T-helper 2 cell treated with Interferon-gamma antibody and Interleukin-4, amounts not matched to agents 5 μg/mL and 100 μg/mL, for 36 hours (primary cell): ENCODE measurements at regions not wholly inside any gene's neighbourhood (a gene's known extent, or its start where the extent isn't known, plus 50 kb on each side); places are given as distances from the start of the nearest gene placed in this dataset.

Source experiments
- DNase-seq: peaks from one replicate; pipeline ENCODE4 v3.0.0; 2021; ENCODE audit warnings: low spot score
- H3K27ac Mint-ChIP-seq: one replicate; pipeline ENCODE4 v1.8.0; 2021; ENCODE audit warnings: mild to moderate bottlenecking, mixed read lengths
- H3K27me3 Mint-ChIP-seq: one replicate; pipeline ENCODE4 v1.8.0; 2021; ENCODE audit warnings: low read depth, mixed read lengths
- H3K36me3 Mint-ChIP-seq: one replicate; pipeline ENCODE4 v1.8.0; 2021; ENCODE audit warnings: low read depth, mixed read lengths
- H3K4me1 Mint-ChIP-seq: one replicate; pipeline ENCODE4 v1.8.0; 2021; ENCODE audit warnings: low read depth, mixed read lengths
- H3K4me3 Mint-ChIP-seq: one replicate; pipeline ENCODE4 v1.8.0; 2022; ENCODE audit warnings: mild to moderate bottlenecking, moderate library complexity, mixed read lengths
- H3K9me3 Mint-ChIP-seq: one replicate; pipeline ENCODE4 v1.8.0; 2021; ENCODE audit warnings: mixed read lengths

DNA sequence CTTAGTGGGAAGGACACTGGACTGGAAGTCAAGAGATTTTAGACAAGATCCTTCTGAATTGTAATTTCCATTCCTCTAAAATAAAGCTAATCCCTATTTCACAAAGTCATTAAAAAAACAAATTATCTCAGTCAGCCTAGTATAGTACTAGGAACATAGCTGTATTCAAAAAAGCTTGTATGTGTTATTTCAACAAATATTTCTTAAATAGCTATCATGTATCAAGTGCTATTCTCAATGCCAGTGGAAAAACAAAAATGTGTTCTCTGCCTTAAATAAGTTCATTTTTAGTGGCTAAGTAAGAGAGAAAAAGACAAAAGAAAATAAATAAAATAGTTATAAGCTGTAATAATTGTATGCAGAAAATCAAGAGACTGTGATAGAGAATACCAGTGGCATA is 541.8 kb upstream of the CDH2 start:
- Mint-ChIP-seq H3K4me1 (no peaks in the 10 kb centered on the region), H3K9me3 (peaks cover 13% of the 10 kb centered on the region), H3K4me3 (no peak overlapping the region), H3K27me3 (no peaks in the 10 kb centered on the region), H3K36me3 (no peaks in the 10 kb centered on the region), H3K27ac (no peak overlapping the region)
- no peak for DNase-seq

DNA sequence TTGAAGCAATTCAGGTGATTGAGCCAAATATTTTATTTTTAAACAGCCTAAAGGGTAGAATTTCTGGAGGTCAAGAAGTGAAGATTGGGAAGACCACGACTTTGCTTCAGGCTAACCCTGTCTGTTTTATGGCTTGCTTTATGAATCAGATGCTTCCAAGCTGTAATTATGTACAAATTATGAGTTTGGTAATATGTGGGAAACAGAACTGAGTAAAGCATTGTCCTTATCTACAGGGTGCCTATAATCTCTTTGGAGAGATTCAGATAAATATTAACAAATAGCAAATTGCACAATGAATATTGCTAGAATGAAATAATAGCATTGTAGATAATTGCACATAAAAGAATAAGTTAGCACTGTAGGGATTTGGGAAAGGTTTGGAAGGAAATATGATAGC is 539.4 kb upstream of the CDH2 start:
- DNase-seq: no peak
- no peaks in the 10 kb centered on the region for H3K36me3 Mint-ChIP-seq
- no peak overlapping the region for H3K27ac Mint-ChIP-seq

DNA sequence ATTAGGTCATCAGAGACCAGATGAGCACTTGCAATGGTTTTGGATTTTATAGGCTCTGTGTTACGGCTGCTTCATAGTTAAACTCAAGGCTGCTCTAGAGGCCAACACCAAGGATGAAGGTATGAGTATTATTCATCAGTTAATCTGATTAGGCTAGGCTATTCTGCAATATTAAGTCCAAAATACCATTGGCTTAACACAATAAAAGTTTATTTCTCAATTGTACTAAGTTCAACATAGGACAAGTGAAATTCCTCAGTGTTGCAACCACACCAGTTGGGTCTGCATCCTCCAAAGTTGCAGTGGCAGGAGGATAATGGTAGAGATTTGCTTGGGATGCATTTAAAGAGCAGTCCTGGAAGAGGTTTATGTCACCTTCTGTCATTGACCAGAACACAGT is 538.3 kb upstream of the CDH2 start:
- H3K27me3 Mint-ChIP-seq: no peaks in the 10 kb centered on the region
- no peak for DNase-seq
- no peaks in the 10 kb centered on the region for H3K4me1 Mint-ChIP-seq
- H3K27ac Mint-ChIP-seq: no peak overlapping the region
- no peaks in the 10 kb centered on the region for H3K36me3 Mint-ChIP-seq
- H3K9me3 Mint-ChIP-seq: peaks cover 4% of the 10 kb centered on the region
- no peak overlapping the region for H3K4me3 Mint-ChIP-seq

More for the DNA sequence above, 539.4 kb upstream of the CDH2 start:
- H3K4me3 Mint-ChIP-seq: no peak overlapping the region
- H3K4me1 Mint-ChIP-seq: no peaks in the 10 kb centered on the region
- no peaks in the 10 kb centered on the region for H3K27me3 Mint-ChIP-seq
- peaks cover 7% of the 10 kb centered on the region for H3K9me3 Mint-ChIP-seq

DNA sequence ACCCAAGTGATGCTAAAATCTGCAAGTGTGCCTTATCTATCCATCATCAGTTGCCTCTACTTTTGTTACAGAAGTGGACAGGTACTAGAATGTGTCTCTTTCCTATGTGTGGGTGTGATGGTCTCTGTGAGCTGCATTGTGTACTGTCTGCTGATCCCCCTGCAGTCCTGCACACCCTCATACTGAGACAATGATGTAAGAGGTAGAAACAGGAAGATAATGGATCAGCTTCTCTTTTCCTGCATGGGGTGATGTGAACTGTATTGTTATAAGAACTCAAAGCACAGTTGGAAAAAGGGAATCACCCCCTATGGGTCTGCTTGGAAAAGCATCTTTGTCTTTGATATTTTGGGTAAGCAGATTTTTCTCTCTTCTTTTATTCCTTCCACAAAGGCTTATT is 537.6 kb upstream of the CDH2 start:
- no peak for DNase-seq
- Mint-ChIP-seq H3K4me1 (no peaks in the 10 kb centered on the region), H3K27ac (no peak overlapping the region), H3K4me3 (no peak overlapping the region), H3K9me3 (peaks cover 4% of the 10 kb centered on the region), H3K36me3 (no peaks in the 10 kb centered on the region), H3K27me3 (no peaks in the 10 kb centered on the region)

DNA sequence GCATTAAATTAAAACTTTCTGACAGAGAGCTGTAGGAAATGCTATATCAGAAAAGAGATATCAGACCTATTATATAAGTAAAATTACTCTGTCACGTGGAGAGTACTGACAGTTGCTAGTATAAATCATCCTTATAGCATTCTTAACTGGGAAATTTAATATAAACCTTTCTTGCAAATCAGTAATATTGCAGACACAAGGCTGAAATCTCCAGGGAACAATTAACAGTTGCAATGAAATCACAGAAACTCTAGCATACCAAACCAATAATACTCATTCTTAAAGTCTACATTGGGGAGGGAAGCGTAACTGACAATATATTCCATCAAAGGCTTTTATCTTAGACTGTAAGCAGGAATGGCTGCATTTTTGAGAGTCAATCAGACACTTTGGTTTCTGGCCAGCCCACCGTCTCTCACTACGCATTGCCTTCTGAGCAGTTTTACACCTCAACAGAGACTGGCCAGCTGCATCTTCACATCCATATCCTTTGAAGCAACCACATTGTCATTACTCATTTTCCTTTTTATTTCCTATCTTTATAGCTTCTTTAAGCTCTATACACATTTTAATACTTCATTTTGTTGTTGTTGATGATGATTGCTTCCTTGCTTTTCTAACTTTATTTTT is 536.0 kb upstream of the CDH2 start:
- H3K4me1 Mint-ChIP-seq: no peaks in the 10 kb centered on the region

DNA sequence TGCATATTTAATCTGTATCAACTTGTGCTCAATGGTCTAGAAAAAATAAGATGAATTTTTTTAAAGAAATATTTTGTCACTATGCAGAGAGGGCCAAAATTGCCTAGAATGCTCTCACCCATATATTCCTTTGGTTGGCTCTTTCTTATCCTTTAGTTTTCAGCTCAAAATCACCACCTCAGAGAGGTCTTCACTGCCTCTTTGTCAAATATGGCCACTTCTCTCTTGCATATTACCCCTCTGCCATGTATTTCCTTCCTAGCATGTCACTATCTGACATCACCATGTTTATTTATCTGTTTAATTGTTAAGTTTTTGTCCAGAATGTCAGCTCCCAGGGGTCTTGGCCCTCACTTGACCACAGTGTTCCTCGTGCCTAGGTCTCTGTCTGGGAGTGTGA is 535.2 kb upstream of the CDH2 start:
- H3K4me3 Mint-ChIP-seq: no peak overlapping the region
- no peaks in the 10 kb centered on the region for H3K27me3 Mint-ChIP-seq
- H3K27ac Mint-ChIP-seq: no peak overlapping the region
- H3K36me3 Mint-ChIP-seq: no peaks in the 10 kb centered on the region
- no peaks in the 10 kb centered on the region for H3K4me1 Mint-ChIP-seq
- H3K9me3 Mint-ChIP-seq: peaks cover 8% of the 10 kb centered on the region
- no peak for DNase-seq

More for the DNA sequence above, 536.0 kb upstream of the CDH2 start:
- H3K36me3 Mint-ChIP-seq: no peaks in the 10 kb centered on the region
- H3K27me3 Mint-ChIP-seq: no peaks in the 10 kb centered on the region
- no peak for DNase-seq
- peaks cover 8% of the 10 kb centered on the region for H3K9me3 Mint-ChIP-seq
- no peak overlapping the region for H3K4me3 Mint-ChIP-seq
- no peak overlapping the region for H3K27ac Mint-ChIP-seq

DNA sequence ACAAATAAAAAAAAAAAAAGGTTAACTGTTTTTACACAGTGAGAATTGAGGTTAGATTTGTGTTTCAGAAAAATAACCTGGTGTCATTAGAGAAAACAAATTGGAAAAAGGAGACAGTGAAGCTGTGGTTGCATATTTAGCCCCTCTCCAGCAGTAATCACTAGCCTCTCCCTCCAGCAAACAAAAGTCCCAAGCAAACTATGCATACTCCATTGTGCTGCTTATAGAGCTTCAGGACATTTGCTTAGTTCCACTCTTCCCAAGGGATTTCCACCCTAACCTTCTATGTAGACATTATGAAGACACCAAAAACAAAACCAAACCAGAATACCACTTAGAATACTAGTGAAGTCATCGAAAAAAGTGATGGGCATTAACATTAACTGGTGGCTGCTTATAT is 534.2 kb upstream of the CDH2 start:
- Mint-ChIP-seq H3K27me3 (no peaks in the 10 kb centered on the region), H3K4me1 (no peaks in the 10 kb centered on the region), H3K36me3 (no peaks in the 10 kb centered on the region), H3K9me3 (peaks cover 8% of the 10 kb centered on the region), H3K27ac (no peak overlapping the region), H3K4me3 (no peak overlapping the region)
- DNase-seq: no peak

DNA sequence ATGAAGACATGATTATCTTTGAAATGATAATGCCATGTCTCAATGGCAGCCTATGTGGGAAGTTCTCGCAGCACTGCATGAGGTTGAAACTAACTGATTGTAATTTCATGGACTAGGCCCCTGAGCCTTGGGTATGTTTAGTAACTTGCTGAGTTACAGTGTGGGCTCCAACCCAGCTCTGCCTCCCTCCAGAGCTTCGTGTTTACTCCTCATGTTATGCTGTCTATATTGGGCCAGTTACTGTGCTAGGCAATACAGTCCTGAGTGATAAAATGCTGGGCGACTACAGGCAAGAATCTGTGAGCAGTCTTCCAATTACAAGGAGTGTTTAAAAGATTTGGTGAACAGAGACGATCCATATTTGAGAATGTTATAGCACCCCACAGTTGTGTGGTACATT is 530.1 kb upstream of the CDH2 start:
- no peaks in the 10 kb centered on the region for H3K4me1 Mint-ChIP-seq
- H3K27me3 Mint-ChIP-seq: no peaks in the 10 kb centered on the region
- H3K36me3 Mint-ChIP-seq: no peaks in the 10 kb centered on the region
- DNase-seq: no peak
- peaks cover 8% of the 10 kb centered on the region for H3K9me3 Mint-ChIP-seq
- H3K4me3 Mint-ChIP-seq: no peak overlapping the region
- H3K27ac Mint-ChIP-seq: no peak overlapping the region

DNA sequence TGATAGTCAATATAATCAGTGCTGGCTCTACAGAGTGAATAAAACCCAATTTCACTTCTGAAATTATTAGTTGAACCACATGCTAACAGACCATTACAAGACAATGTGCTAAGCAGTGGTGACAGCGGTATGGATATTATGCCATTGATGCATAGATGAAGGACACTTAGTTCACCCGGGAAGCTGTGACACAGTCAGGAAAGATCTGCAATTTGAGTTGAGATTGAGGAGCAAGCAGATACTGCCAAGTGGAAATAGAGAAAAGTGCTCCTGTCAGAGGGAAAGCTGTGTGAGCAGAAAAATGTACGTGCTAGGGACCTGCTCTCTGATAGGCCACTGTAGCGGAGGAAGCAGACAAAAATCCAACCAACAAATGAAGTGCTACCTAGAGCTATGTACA is 529.5 kb upstream of the CDH2 start:
- no peak overlapping the region for H3K27ac Mint-ChIP-seq
- no peaks in the 10 kb centered on the region for H3K27me3 Mint-ChIP-seq
- no peaks in the 10 kb centered on the region for H3K4me1 Mint-ChIP-seq
- H3K36me3 Mint-ChIP-seq: no peaks in the 10 kb centered on the region
- H3K4me3 Mint-ChIP-seq: no peak overlapping the region
- peaks cover 8% of the 10 kb centered on the region for H3K9me3 Mint-ChIP-seq
- DNase-seq: no peak

DNA sequence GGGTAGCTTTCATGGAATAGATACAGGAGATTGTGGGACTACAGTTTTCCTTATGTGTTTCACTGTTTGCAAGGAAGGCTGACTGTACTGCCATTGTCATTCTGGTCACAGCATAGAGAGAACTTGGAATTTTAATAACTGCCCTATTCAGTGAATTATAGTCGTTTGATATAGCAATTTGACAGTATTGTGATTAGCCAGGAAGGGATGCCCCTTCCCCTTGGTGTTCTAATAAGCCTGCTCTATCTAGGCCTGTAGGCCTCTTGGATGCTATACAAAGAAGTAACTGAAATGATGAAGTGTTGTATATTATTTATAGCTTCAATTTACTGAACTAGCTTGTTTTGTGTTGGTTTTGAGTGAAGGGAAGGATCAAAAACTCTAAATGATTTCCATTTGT is 528.6 kb upstream of the CDH2 start:
- Mint-ChIP-seq H3K27ac (no peak overlapping the region), H3K9me3 (peaks cover 13% of the 10 kb centered on the region), H3K4me1 (no peaks in the 10 kb centered on the region), H3K4me3 (no peak overlapping the region), H3K27me3 (no peaks in the 10 kb centered on the region), H3K36me3 (no peaks in the 10 kb centered on the region)
- no peak for DNase-seq

DNA sequence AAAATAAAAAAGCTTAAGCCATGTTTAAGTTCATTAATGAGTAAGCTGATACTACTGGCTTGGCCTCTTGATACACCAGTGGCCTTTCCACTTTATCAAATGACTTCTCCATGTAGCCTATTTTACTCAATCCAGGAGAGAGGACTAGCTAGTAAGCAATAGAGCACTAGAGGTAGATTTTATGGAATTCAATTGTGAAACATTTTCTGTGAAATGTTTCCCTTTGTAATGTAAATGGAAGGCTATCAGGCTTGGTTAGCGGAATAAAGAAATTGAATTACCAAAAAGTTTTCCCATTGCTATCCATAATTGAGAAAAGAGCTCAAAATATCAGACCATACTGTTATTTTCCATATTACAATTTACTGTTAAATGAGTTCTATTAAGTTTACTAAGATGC is 515.4 kb upstream of the CDH2 start:
- DNase-seq: no peak
- Mint-ChIP-seq H3K9me3 (peaks cover 29% of the 10 kb centered on the region), H3K4me3 (no peak overlapping the region), H3K4me1 (no peaks in the 10 kb centered on the region), H3K36me3 (no peaks in the 10 kb centered on the region), H3K27ac (no peak overlapping the region), H3K27me3 (no peaks in the 10 kb centered on the region)

DNA sequence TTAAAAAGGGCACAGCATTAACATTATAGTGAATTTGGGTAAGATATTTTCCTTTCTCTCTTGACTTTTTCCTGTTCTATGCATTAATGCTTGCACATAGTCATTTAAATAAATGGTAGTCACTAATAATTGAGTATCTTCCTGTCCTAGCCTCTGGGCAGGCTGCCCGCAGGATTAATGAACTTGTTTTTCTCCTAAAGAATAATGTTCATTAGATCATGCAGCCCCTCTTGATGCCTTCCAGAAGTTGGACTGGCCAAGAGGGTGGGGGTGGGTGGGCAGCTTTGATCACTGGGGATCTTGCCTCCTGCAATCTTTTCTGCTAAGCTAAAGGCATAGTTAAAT is 514.5 kb upstream of the CDH2 start:
- Mint-ChIP-seq H3K4me1 (no peaks in the 10 kb centered on the region), H3K4me3 (no peak overlapping the region), H3K27ac (no peak overlapping the region), H3K9me3 (peaks cover 26% of the 10 kb centered on the region), H3K36me3 (no peaks in the 10 kb centered on the region), H3K27me3 (no peaks in the 10 kb centered on the region)
- no peak for DNase-seq

DNA sequence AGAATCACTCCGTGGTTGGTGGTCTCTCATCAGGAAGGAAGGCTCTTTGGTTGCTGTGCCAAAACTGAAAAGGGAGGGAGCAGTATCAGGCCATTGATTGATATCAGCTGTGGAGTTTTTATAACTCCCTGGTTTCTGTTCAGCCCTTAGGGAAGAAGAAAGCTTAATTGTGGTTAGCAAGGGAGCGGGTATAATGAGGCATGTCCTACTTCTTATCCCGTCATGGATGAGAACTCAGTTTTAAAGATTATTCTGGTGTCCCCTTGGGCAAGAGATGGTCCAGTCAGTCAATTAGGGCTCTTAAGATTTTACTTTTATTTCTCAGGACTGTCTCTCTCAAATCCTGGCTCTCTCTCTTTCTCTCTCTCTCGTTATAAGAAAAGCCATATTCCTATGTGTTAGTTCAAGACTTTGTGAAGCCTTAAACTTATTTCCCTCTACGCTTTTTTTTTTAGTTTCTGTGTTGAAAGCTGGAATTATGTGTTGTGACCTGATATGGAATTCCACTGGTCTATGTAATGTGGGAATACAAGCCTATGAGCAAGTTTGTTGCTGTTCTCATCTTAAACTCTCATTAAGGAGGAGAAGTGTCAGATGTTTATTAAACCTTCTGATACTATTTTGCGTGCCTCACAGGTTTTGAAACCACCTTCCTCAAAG is 514.0 kb upstream of the CDH2 start:
- Mint-ChIP-seq H3K4me3 (no peak overlapping the region), H3K4me1 (no peaks in the 10 kb centered on the region), H3K27ac (no peak overlapping the region), H3K27me3 (no peaks in the 10 kb centered on the region), H3K36me3 (no peaks in the 10 kb centered on the region), H3K9me3 (peaks cover 26% of the 10 kb centered on the region)
- no peak for DNase-seq

DNA sequence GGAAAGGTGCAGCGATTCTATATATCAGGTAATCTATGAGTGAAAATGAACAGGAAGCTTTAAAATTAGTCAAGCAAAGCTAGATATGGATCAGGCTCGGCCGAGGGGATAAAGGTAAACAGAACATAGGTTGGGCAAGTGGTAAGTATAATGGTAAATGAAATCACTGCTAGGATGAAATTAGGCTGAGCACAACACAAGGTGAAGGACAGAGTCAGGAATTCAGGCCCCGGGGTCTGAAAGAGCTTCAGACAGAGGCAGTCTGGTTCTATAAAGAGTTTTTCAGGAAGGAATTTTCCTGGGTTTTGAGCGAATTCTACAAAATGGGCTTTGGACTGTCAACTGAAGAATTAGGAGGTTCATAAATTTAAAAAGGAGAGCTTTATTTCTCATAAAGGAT is 513.2 kb upstream of the CDH2 start:
- H3K4me3 Mint-ChIP-seq: no peak overlapping the region
- H3K36me3 Mint-ChIP-seq: no peaks in the 10 kb centered on the region
- no peaks in the 10 kb centered on the region for H3K4me1 Mint-ChIP-seq
- H3K27ac Mint-ChIP-seq: no peak overlapping the region
- H3K27me3 Mint-ChIP-seq: no peaks in the 10 kb centered on the region
- H3K9me3 Mint-ChIP-seq: peaks cover 21% of the 10 kb centered on the region
- DNase-seq: no peak

DNA sequence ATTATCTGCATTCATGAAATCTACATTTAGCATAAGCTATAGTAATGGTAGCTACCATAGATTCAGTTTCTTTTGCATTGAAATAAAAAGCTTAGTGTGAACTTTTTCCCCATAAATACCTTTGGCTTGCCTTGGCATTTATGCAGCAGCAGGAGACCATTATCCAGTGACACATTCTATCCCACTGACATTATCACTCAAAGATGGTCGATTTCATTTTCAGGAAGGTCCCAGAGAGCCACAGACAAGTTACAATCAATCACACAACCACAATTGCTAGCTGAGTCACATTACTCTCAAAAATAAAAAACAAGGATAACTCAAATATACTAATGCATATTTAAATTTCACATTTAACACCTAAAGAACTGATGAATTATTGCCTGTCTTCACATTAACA is 512.7 kb upstream of the CDH2 start:
- no peak for DNase-seq
- Mint-ChIP-seq H3K27ac (no peak overlapping the region), H3K27me3 (no peaks in the 10 kb centered on the region), H3K36me3 (no peaks in the 10 kb centered on the region), H3K4me3 (no peak overlapping the region), H3K9me3 (peaks cover 24% of the 10 kb centered on the region), H3K4me1 (no peaks in the 10 kb centered on the region)
